ENCODE measurements at regions not wholly inside any gene's neighbourhood (a gene's known extent, or its start where the extent isn't known, plus 50 kb on each side); places are given as distances from the start of the nearest gene placed in this dataset.

DNA sequence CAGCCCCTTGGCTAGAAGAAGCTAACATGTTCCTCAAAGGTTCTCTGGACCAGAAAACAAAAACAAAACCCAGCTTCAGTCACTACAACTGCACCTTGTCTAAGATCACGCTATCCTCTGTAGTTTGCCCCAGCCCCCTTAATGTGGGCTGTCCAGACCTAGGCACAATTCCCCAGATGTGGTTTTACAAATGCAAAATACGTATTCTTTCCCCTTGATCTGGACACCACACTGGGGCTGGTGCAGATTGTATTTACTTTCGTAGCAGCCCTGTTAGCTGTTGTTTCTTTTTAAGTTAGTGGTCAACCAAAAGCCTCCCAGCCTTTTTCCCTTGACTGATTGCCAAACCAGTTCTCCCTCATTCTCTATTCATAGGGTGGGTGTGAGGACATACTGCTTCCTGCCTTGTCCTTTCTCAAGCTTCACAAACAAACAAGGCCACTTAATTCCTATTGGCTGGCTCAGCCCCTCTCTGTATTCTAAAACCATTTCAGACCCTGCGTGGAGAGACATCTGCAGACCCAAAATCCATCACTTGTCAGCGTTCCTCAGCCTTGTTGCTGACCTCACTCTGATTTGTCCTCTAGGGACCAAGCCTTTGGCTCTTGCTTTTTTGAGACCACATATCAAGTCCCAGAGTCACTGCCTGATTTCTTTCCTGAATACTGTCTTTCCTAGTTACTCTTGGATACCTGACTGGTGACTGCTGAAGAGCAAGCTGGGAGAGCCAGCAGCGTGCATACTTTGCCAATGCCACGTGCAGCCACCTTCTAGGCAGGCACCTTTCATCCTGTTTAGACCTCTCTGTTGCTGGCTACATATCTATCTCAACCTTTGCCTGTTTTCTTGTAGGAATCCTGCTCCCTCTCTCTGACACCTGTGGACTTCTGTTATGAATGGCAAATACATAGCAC, 96.4 kb upstream of the RAB3GAP2 start:
- no peak overlapping the region for H3K27ac ChIP-seq
- 72 to 78% methylated on average over 7 of the region's 7 CpGs for WGBS, 2 donors
- H3K4me3 ChIP-seq (replicated peaks in 1 of 3): no peak overlapping the region
- no peak for TF ChIP-seq POLR2A (IDR thresholded peaks at IDR 0.05)
- TF ChIP-seq, protein P1, sequence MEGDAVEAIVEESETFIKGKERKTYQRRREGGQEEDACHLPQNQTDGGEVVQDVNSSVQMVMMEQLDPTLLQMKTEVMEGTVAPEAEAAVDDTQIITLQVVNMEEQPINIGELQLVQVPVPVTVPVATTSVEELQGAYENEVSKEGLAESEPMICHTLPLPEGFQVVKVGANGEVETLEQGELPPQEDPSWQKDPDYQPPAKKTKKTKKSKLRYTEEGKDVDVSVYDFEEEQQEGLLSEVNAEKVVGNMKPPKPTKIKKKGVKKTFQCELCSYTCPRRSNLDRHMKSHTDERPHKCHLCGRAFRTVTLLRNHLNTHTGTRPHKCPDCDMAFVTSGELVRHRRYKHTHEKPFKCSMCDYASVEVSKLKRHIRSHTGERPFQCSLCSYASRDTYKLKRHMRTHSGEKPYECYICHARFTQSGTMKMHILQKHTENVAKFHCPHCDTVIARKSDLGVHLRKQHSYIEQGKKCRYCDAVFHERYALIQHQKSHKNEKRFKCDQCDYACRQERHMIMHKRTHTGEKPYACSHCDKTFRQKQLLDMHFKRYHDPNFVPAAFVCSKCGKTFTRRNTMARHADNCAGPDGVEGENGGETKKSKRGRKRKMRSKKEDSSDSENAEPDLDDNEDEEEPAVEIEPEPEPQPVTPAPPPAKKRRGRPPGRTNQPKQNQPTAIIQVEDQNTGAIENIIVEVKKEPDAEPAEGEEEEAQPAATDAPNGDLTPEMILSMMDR (IDR thresholded peaks at IDR 0.05): no peak
- H3K36me3 ChIP-seq: no peaks in the 10 kb centered on the region
- DNase-seq: no peak
- H3K9me3 ChIP-seq: no peaks in the 10 kb centered on the region
- no peaks in the 10 kb centered on the region for H3K27me3 ChIP-seq
- H3K4me1 ChIP-seq: no peaks in the 10 kb centered on the region
- intact Hi-C loops (cut with DNase I): no loop called here

DNA sequence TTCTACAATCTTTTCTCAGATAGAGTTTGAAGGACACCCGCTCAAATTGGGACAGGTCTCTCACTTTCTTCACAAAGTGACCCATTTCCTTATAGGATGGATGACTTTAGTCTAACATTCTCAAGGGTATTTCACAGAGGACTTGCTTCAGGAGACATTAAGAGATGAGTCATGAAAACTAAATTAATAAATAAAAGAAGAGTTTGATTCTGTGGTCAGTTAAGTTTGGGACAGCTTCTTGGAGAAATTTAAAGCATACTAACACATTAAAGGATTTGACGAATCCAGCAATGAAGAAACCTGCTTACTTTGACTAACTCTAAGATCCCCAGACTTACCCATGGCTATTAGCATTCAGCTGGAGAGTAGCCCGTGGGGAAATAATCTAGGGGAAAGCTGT, 95.6 kb upstream of the RAB3GAP2 start:
- peaks cover 0 to 6% of the 10 kb centered on the region in 2 donors for H3K4me1 ChIP-seq
- TF ChIP-seq, protein P1 (IDR thresholded peaks at IDR 0.05): no peak
- TF ChIP-seq POLR2A (IDR thresholded peaks at IDR 0.05): no peak
- H3K9me3 ChIP-seq: no peaks in the 10 kb centered on the region
- no peaks in the 10 kb centered on the region for H3K27me3 ChIP-seq
- H3K27ac ChIP-seq: no peak overlapping the region
- H3K4me3 ChIP-seq (replicated peaks in 1 of 3): no peak overlapping the region
- intact Hi-C loops (cut with DNase I): no loop called here
- no peak for DNase-seq
- WGBS, 2 donors: 90 to 92% methylated on average over 3 of the region's 3 CpGs
- no peaks in the 10 kb centered on the region for H3K36me3 ChIP-seq

GRCh38 chr1:220366269-220366668, 94.0 kb upstream of the RAB3GAP2 start:
- intact Hi-C loops (cut with DNase I): no loop called here
- 69 to 86% methylated on average over 2 of the region's 2 CpGs for WGBS, 2 donors
- H3K27ac ChIP-seq: no peak overlapping the region
- no peak for DNase-seq
- peaks cover 0 to 11% of the 10 kb centered on the region in 2 donors for H3K4me1 ChIP-seq
- TF ChIP-seq, protein P1 (IDR thresholded peaks at IDR 0.05): no peak
- TF ChIP-seq POLR2A (IDR thresholded peaks at IDR 0.05): no peak
- H3K9me3 ChIP-seq: no peaks in the 10 kb centered on the region
- H3K36me3 ChIP-seq: no peaks in the 10 kb centered on the region
- no peaks in the 10 kb centered on the region for H3K27me3 ChIP-seq
- H3K4me3 ChIP-seq (replicated peaks in 1 of 3): no peak overlapping the region

- no peak for DNase-seq
- H3K27me3 ChIP-seq: no peaks in the 10 kb centered on the region
- no peaks in the 10 kb centered on the region for H3K9me3 ChIP-seq
- TF ChIP-seq, protein P1 (IDR thresholded peaks at IDR 0.05): no peak
- TF ChIP-seq POLR2A (IDR thresholded peaks at IDR 0.05): no peak
- no peak overlapping the region for H3K27ac ChIP-seq
- H3K4me1 ChIP-seq: peaks cover 0 to 11% of the 10 kb centered on the region in 2 donors
- 69 to 74% methylated on average over 5 of the region's 5 CpGs for WGBS, 2 donors
- intact Hi-C loops (cut with DNase I): no loop called here
- no peaks in the 10 kb centered on the region for H3K36me3 ChIP-seq
- no peak overlapping the region for H3K4me3 ChIP-seq (replicated peaks in 1 of 3)
These were observed 91.1 kb upstream of the RAB3GAP2 start for GRCh38 chr1:220363196-220363837.

Measured in thyroid gland (tissue), 4 donors.